HepG2 (cell line): ENCODE measurements at regions not wholly inside any gene's neighbourhood (a gene's known extent, or its start where the extent isn't known, plus 50 kb on each side); places are given as distances from the start of the nearest gene placed in this dataset.
A peak's percentile ranks its signal among the peaks of the same experiment; 100 is the strongest.

Source experiments
- ATAC-seq: fragments of 200-7000 bp; cut with Tn5 transposase; 3 replicates; pipeline ENCODE4 v1.9.1; 2020; ENCODE audit warnings: mild to moderate bottlenecking, moderate library complexity
- BruUV-seq: library from RNA; stranded (reverse); fragments of 400-500 nt; replicated peaks from 2 replicates; lab custom pipeline; 2021; lab: Mats Ljungman, UMichigan
- CTCF ChIA-PET: fragments of 300-600 bp; formaldehyde crosslinking; extraction: SDS; loops from one replicate; lab custom pipeline; 2021; ENCODE audit warnings: low total read pairs, inconsistent platforms, low intra/inter-chr PET ratio; lab: Yijun Ruan, JAX
- POLR2A ChIA-PET: fragments of 350-600 bp; sonication (Branson Sonifier 250); formaldehyde crosslinking; loops from one replicate; lab custom pipeline; 2020; ENCODE audit warnings: antibody characterized with exemption, inconsistent platforms; lab: Yijun Ruan, JAX
- DNase-seq: peaks from one replicate; pipeline ENCODE4 v3.0.0-alpha.2; 2015; ENCODE audit warnings: low spot score
- FAIRE-seq: peaks from 3 replicates; lab custom pipeline; 2011; peaks lifted over from hg19 to GRCh38; lab: Jason Lieb, UNC
- H2AFZ ChIP-seq: one replicate; pipeline ENCODE4 v1.6.1; 2011; ENCODE audit warnings: low read length, inconsistent platforms
- H3K27ac ChIP-seq: fragments of 300-600 bp; 3 replicates; pipeline ENCODE4 v1.8.0; 2011; ENCODE audit warnings: mixed run types, mild to moderate bottlenecking, mixed read lengths, low read length, inconsistent platforms; ENCODE audit not compliant: insufficient read depth; ENCODE audit errors: extremely low read length
- H3K27me3 ChIP-seq, 2 experiments: fragments of 200-600 bp in 1 of 2; 2 replicates in 1 of 2; 3 replicates in 1 of 2; pipeline versions ENCODE4 v1.6.0 to v1.8.0; 2011; ENCODE audit warnings: low read length in 2 of 2, mild to moderate bottlenecking in 2 of 2, moderate library complexity in 2 of 2, inconsistent platforms in 1 of 2; ENCODE audit not compliant: insufficient read depth in 2 of 2, control insufficient read depth in 1 of 2
- H3K36me3 ChIP-seq, 2 experiments: fragments of 200-600 bp in 1 of 2; replicated peaks in 1 of 2; 2 replicates in 1 of 2; 3 replicates in 1 of 2; pipeline versions ENCODE4 v1.5.1 to v1.8.0; 2011; ENCODE audit warnings: low read length in 2 of 2, inconsistent platforms in 1 of 2; ENCODE audit not compliant: insufficient read depth in 2 of 2, control insufficient read depth in 1 of 2
- H3K4me1 ChIP-seq: 2 replicates; pipeline ENCODE4 v1.5.1; 2012; ENCODE audit warnings: low read length, inconsistent platforms; ENCODE audit not compliant: insufficient read depth
- H3K4me2 ChIP-seq: 2 replicates; pipeline ENCODE4 v1.6.0; 2011; ENCODE audit warnings: low read depth, low read length, inconsistent platforms
- H3K4me3 ChIP-seq, 3 experiments: fragments of 200-600 bp in 1 of 3; sonication (generic), shearing (Covaris generic) in 1 of 3; replicated peaks in 1 of 3; 2 replicates each; pipeline ENCODE4 v1.5.1; 2011 to 2016; ENCODE audit warnings: low read length in 3 of 3, inconsistent platforms in 2 of 3, low read depth in 2 of 3, mild to moderate bottlenecking in 2 of 3, control low read depth in 1 of 3, mixed read lengths in 1 of 3; ENCODE audit not compliant: insufficient read depth in 1 of 3
- H3K79me2 ChIP-seq: one replicate; pipeline ENCODE4 v1.6.1; 2011; ENCODE audit warnings: low read length, inconsistent platforms; ENCODE audit not compliant: insufficient read depth
- H3K9ac ChIP-seq: 2 replicates; pipeline ENCODE4 v1.6.0; 2011; ENCODE audit warnings: mild to moderate bottlenecking, low read depth, low read length, inconsistent platforms; ENCODE audit not compliant: insufficient read depth
- H3K9me3 ChIP-seq: 2 replicates; pipeline ENCODE4 v1.5.1; 2012; ENCODE audit warnings: mild to moderate bottlenecking, low read length
- H4K20me1 ChIP-seq: 2 replicates; pipeline ENCODE4 v1.6.0; 2011; ENCODE audit warnings: inconsistent platforms, mild to moderate bottlenecking, low read length, moderate library complexity; ENCODE audit not compliant: insufficient read depth
- GTF2F1 ChIP-seq: fragments of 150-350 bp; IDR thresholded peaks from 2 replicates; pipeline ENCODE4 v1.6.1; 2014; ENCODE audit warnings: low read length
- KDM3A ChIP-seq: IDR thresholded peaks from 2 replicates; pipeline ENCODE4 v1.6.1; 2018; ENCODE audit warnings: low read depth, missing compliant biosample characterization
- KMT2A ChIP-seq: sonication (generic); formaldehyde crosslinking; IDR thresholded peaks from 2 replicates; pipeline ENCODE4 v1.4.0; 2020; ENCODE audit warnings: missing genetic modification reagents
- MNT ChIP-seq: fragments of 450-650 bp; IDR thresholded peaks from 2 replicates; pipeline ENCODE4 v1.6.1; 2016
- MTF2 ChIP-seq: sonication (generic); formaldehyde crosslinking; IDR thresholded peaks from 2 replicates; pipeline ENCODE4 v1.5.0; 2020; ENCODE audit warnings: missing genetic modification reagents, borderline replicate concordance
- NR2C2 ChIP-seq: sonication (generic); formaldehyde crosslinking; IDR thresholded peaks from 2 replicates; pipeline ENCODE4 v1.4.0; 2020; ENCODE audit warnings: missing genetic modification reagents, mild to moderate bottlenecking, moderate library complexity, borderline replicate concordance
- NR2F6 ChIP-seq, 2 experiments: IDR thresholded peaks; 2 replicates each; pipeline ENCODE4 v1.6.1; 2016; ENCODE audit warnings: antibody characterized with exemption in 1 of 2, mild to moderate bottlenecking in 1 of 2
- NR3C1 ChIP-seq: sonication (generic); formaldehyde crosslinking; IDR thresholded peaks from 2 replicates; pipeline ENCODE4 v1.4.0; 2020; ENCODE audit warnings: missing genetic modification reagents
- PBX3 ChIP-seq: sonication (generic); formaldehyde crosslinking; IDR thresholded peaks from 2 replicates; pipeline ENCODE4 v1.8.1; 2023; ENCODE audit warnings: missing genetic modification reagents, inconsistent platforms, borderline replicate concordance
- TARDBP ChIP-seq: sonication (generic); formaldehyde crosslinking; IDR thresholded peaks from 2 replicates; pipeline ENCODE4 v1.8.0; 2022; ENCODE audit warnings: mild to moderate bottlenecking, missing genetic modification reagents
- ZNF235 ChIP-seq: sonication (generic); formaldehyde crosslinking; IDR thresholded peaks from 2 replicates; pipeline ENCODE4 v1.8.1; 2023; ENCODE audit warnings: mild to moderate bottlenecking, missing genetic modification reagents, borderline replicate concordance
- ZNF253 ChIP-seq: sonication (generic); formaldehyde crosslinking; IDR thresholded peaks from 2 replicates; pipeline ENCODE4 v1.8.0; 2022; ENCODE audit warnings: mild to moderate bottlenecking, missing genetic modification reagents, borderline replicate concordance
- ZNF547 ChIP-seq: sonication (generic); formaldehyde crosslinking; IDR thresholded peaks from 2 replicates; pipeline ENCODE4 v1.5.1; 2020; ENCODE audit warnings: mild to moderate bottlenecking, missing genetic modification reagents
- ZNF562 ChIP-seq: sonication (generic); formaldehyde crosslinking; IDR thresholded peaks from 2 replicates; pipeline ENCODE4 v1.8.0; 2022; ENCODE audit warnings: missing genetic modification reagents, borderline replicate concordance
- WGBS: methylation state at CpG from one replicate; pipeline ENCODE4 v1.1.6; 2017; ENCODE audit warnings: low lambda C conversion rate; 5-methylcytosine and 5-hydroxymethylcytosine counted together
- in situ Hi-C: cut with HindIII; loops from 2 replicates; pipeline ENCODE4 v1.10.0; 2017; ENCODE audit warnings: low pct_unique_long_range_greater_than_20kb; ENCODE audit not compliant: extremely low pct_ligation_motif_present
- intact Hi-C: fragments of 100-400 bp; cut with micrococcal nuclease; formaldehyde crosslinking; loops from one replicate; pipeline ENCODE4 v1.10.0; 2022; ENCODE audit not compliant: unreplicated experiment
- TF ChIP-seq, protein P1 (sequence below): sonication (generic); formaldehyde crosslinking; IDR thresholded peaks from 2 replicates; pipeline ENCODE4 v1.5.0; 2020; ENCODE audit warnings: missing genetic modification reagents, mild to moderate bottlenecking, borderline replicate concordance

DNA sequence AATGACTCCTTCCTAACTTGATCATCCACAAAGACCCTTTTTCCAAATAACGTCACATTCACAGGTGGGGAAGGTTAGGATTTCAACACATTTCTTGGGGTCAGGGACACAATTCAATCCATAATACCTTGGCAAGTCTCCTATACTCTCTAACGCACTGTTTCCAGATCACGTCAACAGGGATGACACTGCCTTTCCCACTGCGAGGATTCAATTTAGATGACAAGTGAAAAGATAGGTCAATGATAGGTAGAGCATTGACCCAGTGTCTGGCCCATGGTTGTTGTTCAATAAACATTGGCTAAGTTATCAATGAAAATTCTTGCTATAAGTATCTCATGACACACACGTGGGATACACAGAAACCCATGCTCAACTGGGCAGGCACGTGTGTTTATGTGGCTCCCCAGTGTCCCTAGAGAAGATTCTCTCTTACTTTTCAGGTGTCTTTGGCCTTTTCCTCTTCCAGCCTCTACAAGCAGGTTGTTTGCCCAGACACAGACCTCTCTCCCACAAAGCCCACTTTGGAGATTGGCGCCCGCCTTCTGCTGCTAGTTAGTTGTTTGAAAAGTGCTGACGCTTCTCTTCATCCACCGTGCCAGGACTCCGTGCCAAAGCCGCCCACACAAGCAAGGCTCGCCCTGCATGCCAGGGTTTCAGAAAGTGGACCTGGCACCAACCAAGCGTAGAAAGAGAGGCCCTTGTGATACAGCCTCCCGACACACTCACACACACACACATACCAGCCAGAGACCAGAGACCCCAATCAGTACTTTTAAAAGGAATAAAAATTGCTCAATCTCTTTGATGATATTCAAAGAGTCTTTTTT lies 594.5 kb downstream of the BNC2 start:
- WGBS = 63% methylated on average over 15 of the region's 15 CpGs
- CTCF ChIA-PET = no interaction called here
- no peaks in the 10 kb centered on the region for H4K20me1 ChIP-seq
- no peak overlapping the region for H3K4me2 ChIP-seq
- H3K4me3 ChIP-seq = no peak overlapping the region
- ATAC-seq = no peak
- no peak overlapping the region for H3K27ac ChIP-seq
- POLR2A ChIA-PET = no interaction called here
- no peak for TF ChIP-seq ZNF253 (CRISPR knock-in tag)
- peak; percentile 76 for TF ChIP-seq MNT
- TF ChIP-seq, protein P1, sequence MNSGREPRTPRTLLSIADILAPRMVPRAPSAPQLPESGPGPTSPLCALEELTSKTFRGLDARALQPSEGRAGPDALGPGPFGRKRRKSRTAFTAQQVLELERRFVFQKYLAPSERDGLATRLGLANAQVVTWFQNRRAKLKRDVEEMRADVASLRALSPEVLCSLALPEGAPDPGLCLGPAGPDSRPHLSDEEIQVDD (CRISPR knock-in tag) = no peak
- no peak for TF ChIP-seq ZNF562 (CRISPR knock-in tag)
- intact Hi-C loops = no loop called here
- H3K36me3 ChIP-seq = no peaks in the 10 kb centered on the region
- no peak overlapping the region for H2AFZ ChIP-seq
- in situ Hi-C loops = no loop called here
- no peaks in the 10 kb centered on the region for H3K79me2 ChIP-seq
- BruUV-seq = no TSS peak
- peaks cover 0 to 8% of the 10 kb centered on the region in 2 experiments; a peak in 1 of 5 replicates for H3K27me3 ChIP-seq
- H3K9ac ChIP-seq = no peak overlapping the region
- H3K9me3 ChIP-seq = no peaks in the 10 kb centered on the region
- no peak for FAIRE-seq
- DNase-seq = no peak
- H3K4me1 ChIP-seq = no peaks in the 10 kb centered on the region

GRCh38 chr9:16276866-16277265 lies 593.6 kb downstream of the BNC2 start:
- H3K9ac ChIP-seq = no peak overlapping the region
- 3% methylated on average over 8 of the region's 8 CpGs for WGBS
- DNase-seq (no peak), ATAC-seq (no peak), FAIRE-seq (no peak)
- H3K27me3 ChIP-seq = peaks cover 0 to 8% of the 10 kb centered on the region in 2 experiments; a peak in 1 of 5 replicates
- in situ Hi-C loops = no loop called here
- intact Hi-C loops = no loop called here
- BruUV-seq = no TSS peak
- no peaks in the 10 kb centered on the region for H3K4me1 ChIP-seq
- no peaks in the 10 kb centered on the region for H3K36me3 ChIP-seq
- no peaks in the 10 kb centered on the region for H3K9me3 ChIP-seq
- H4K20me1 ChIP-seq = no peaks in the 10 kb centered on the region
- H3K4me2 ChIP-seq = no peak overlapping the region
- ChIA-PET POLR2A (no interaction called here), CTCF (no interaction called here)
- H3K79me2 ChIP-seq = no peaks in the 10 kb centered on the region
- no peak overlapping the region for H3K27ac ChIP-seq
- no peak overlapping the region for H2AFZ ChIP-seq
- H3K4me3 ChIP-seq = no peak overlapping the region
- no peak for TF ChIP-seq ZNF235 (CRISPR knock-in tag)
- no peak for TF ChIP-seq GTF2F1
- TF ChIP-seq MTF2 (CRISPR knock-in tag) = no peak
- TF ChIP-seq TARDBP (CRISPR knock-in tag) = no peak
- TF ChIP-seq NR3C1 (CRISPR knock-in tag) = no peak
- no peak for TF ChIP-seq ZNF547
- no peak for TF ChIP-seq KDM3A (CRISPR knock-in tag)
- no peak for TF ChIP-seq PBX3
- no peak for TF ChIP-seq NR2C2
- TF ChIP-seq NR2F6 (IDR thresholded peaks at IDR 0.05) = no peak
- no peak for TF ChIP-seq NR2F6 (CRISPR knock-in tag; IDR thresholded peaks at IDR 0.05)
- TF ChIP-seq KMT2A = no peak
